K562 (cell line): ENCODE measurements at regions not wholly inside any gene's neighbourhood (a gene's known extent, or its start where the extent isn't known, plus 50 kb on each side); places are given as distances from the start of the nearest gene placed in this dataset.

Experiments
- ATAC-seq: fragments of 200-7000 bp; cut with Tn5 transposase; 3 replicates; pipeline ENCODE4 v1.9.1; 2020; ENCODE audit warnings: moderate library complexity
- BruUV-seq: library from RNA; stranded (reverse); fragments of 400-500 nt; replicated peaks from 2 replicates; lab custom pipeline; 2021; lab: Mats Ljungman, UMichigan
- CTCF ChIA-PET: fragments of 300-600 bp; formaldehyde crosslinking; extraction: SDS; loops from one replicate; lab custom pipeline; 2021; ENCODE audit warnings: low intra/inter-chr PET ratio; lab: Yijun Ruan, JAX
- POLR2A ChIA-PET: fragments of 300-600, 350-650 bp; sonication (Branson Sonifier 250); formaldehyde crosslinking; extraction: SDS; loops from one replicate; lab custom pipeline; 2021; ENCODE audit warnings: antibody characterized with exemption, inconsistent platforms; lab: Yijun Ruan, JAX
- DNase-seq, 4 experiments: peaks; one replicate each; pipeline versions ENCODE4 v3.0.0 to v3.0.0-alpha.2; 2011 to 2018; ENCODE audit warnings: low spot score in 3 of 4, mixed read lengths in 3 of 4; ENCODE audit errors: extremely low read depth in 1 of 4
- FAIRE-seq: peaks from 2 replicates; lab custom pipeline; 2011; peaks lifted over from hg19 to GRCh38; lab: Jason Lieb, UNC
- H2AFZ ChIP-seq: 2 replicates; pipeline ENCODE4 v1.6.0; 2011; ENCODE audit warnings: low read depth, low read length, control low read depth, inconsistent platforms
- H3K27ac ChIP-seq: fragments of 200-600 bp; 3 replicates; pipeline ENCODE4 v1.8.0; 2011; ENCODE audit warnings: low read depth, mild to moderate bottlenecking, control low read depth, inconsistent platforms, low read length, moderate library complexity, mixed read lengths; ENCODE audit errors: extremely low read depth
- H3K27me3 ChIP-seq, 2 experiments: fragments of 300-600 bp in 1 of 2; 2 replicates in 1 of 2; 3 replicates in 1 of 2; pipeline versions ENCODE4 v1.6.0 to v1.8.0; 2011; ENCODE audit warnings: inconsistent platforms in 2 of 2, low read length in 2 of 2, mild to moderate bottlenecking in 1 of 2, mixed read lengths in 1 of 2, moderate library complexity in 1 of 2; ENCODE audit not compliant: control insufficient read depth in 2 of 2, insufficient read depth in 2 of 2
- H3K36me3 ChIP-seq: fragments of 300-600 bp; 3 replicates; pipeline ENCODE4 v1.8.0; 2011; ENCODE audit warnings: mild to moderate bottlenecking, low read length, inconsistent platforms; ENCODE audit not compliant: control insufficient read depth, insufficient read depth
- H3K4me1 ChIP-seq, 2 experiments: fragments of 200-600 bp in 1 of 2; replicated peaks in 1 of 2; 2 replicates in 1 of 2; 3 replicates in 1 of 2; pipeline versions ENCODE4 v1.5.1 to v1.8.0; 2011; ENCODE audit warnings: inconsistent platforms in 2 of 2, low read length in 2 of 2, mild to moderate bottlenecking in 1 of 2, mixed read lengths in 1 of 2, moderate library complexity in 1 of 2; ENCODE audit not compliant: control insufficient read depth in 2 of 2, insufficient read depth in 2 of 2
- H3K4me2 ChIP-seq: 2 replicates; pipeline ENCODE4 v1.6.1; 2011; ENCODE audit warnings: low read length, control low read depth, inconsistent platforms, mixed read lengths; ENCODE audit not compliant: insufficient read depth
- H3K4me3 ChIP-seq: fragments of 200-600 bp; sonication (generic), shearing (Covaris generic); 2 replicates; pipeline ENCODE4 v1.5.1; 2016; ENCODE audit warnings: control low read depth, inconsistent platforms
- H3K79me2 ChIP-seq: fragments of 200-600 bp; 3 replicates; pipeline ENCODE4 v1.8.0; 2011; ENCODE audit warnings: low read length, inconsistent platforms; ENCODE audit not compliant: control insufficient read depth, insufficient read depth
- H3K9ac ChIP-seq, 2 experiments: 2 replicates each; pipeline versions ENCODE4 v1.6.0 to v1.6.1; 2011; ENCODE audit warnings: low read depth in 2 of 2, low read length in 2 of 2, control low read depth in 1 of 2, inconsistent platforms in 1 of 2, mild to moderate bottlenecking in 1 of 2, mixed read lengths in 1 of 2; ENCODE audit not compliant: insufficient read depth in 1 of 2
- H3K9me1 ChIP-seq: one replicate; pipeline ENCODE4 v1.6.0; 2011; ENCODE audit warnings: inconsistent platforms, mild to moderate bottlenecking, low read length, moderate library complexity; ENCODE audit not compliant: control insufficient read depth, insufficient read depth
- H3K9me3 ChIP-seq: replicated peaks from 2 replicates; pipeline ENCODE4 v1.5.1; 2011; ENCODE audit warnings: low read depth, low read length, inconsistent platforms; ENCODE audit not compliant: control insufficient read depth, insufficient read depth
- H4K20me1 ChIP-seq: replicated peaks from 2 replicates; pipeline ENCODE4 v1.6.1; 2011; ENCODE audit warnings: low read length, inconsistent platforms, mixed read lengths; ENCODE audit not compliant: control insufficient read depth, insufficient read depth
- HDAC1 ChIP-seq, 2 experiments: fragments of 450-650 bp; IDR thresholded peaks; 2 replicates each; pipeline ENCODE4 v1.6.1; 2016 to 2017; ENCODE audit warnings: inconsistent platforms in 1 of 2, mild to moderate bottlenecking in 1 of 2, moderate library complexity in 1 of 2
- LARP7 ChIP-seq: fragments of 450-650 bp; IDR thresholded peaks from 2 replicates; pipeline ENCODE4 v1.6.1; 2016
- NELFE ChIP-seq: IDR thresholded peaks from 2 replicates; pipeline ENCODE4 v1.6.1; 2011; ENCODE audit warnings: mild to moderate bottlenecking; ENCODE audit not compliant: insufficient read depth, insufficient read length
- NFATC3 ChIP-seq: fragments of 450-650 bp; IDR thresholded peaks from 2 replicates; pipeline ENCODE4 v1.6.1; 2017; ENCODE audit warnings: mild to moderate bottlenecking
- TOE1 ChIP-seq, 2 experiments: fragments of 450-650 bp in 1 of 2; sonication (generic) in 1 of 2; formaldehyde crosslinking in 1 of 2; IDR thresholded peaks; 2 replicates each; pipeline versions ENCODE4 v1.7.1 to v1.8.0; 2016 to 2022; ENCODE audit warnings: borderline replicate concordance in 2 of 2, mild to moderate bottlenecking in 2 of 2, antibody characterized with exemption in 1 of 2, inconsistent platforms in 1 of 2, low read depth in 1 of 2, missing genetic modification reagents in 1 of 2, moderate library complexity in 1 of 2
- U2AF1 ChIP-seq: fragments of 200-400 bp; formaldehyde crosslinking; optimal IDR thresholded peaks from 2 replicates; pipeline ENCODE3; 2017; ENCODE audit warnings: mild to moderate bottlenecking, low read depth, low read length, moderate library complexity
- U2AF2 ChIP-seq: fragments of 200-400 bp; formaldehyde crosslinking; optimal IDR thresholded peaks from 2 replicates; pipeline ENCODE3; 2017; ENCODE audit warnings: low read depth, mild to moderate bottlenecking, low read length
- ZNF165 ChIP-seq: fragments of 250-450 bp; sonication (Bioruptor Pico); IDR thresholded peaks from 2 replicates; pipeline ENCODE4 v1.4.0; 2020; ENCODE audit warnings: borderline replicate concordance
- ZNF445 ChIP-seq: fragments of 250-450 bp; sonication (Bioruptor Pico); IDR thresholded peaks from 2 replicates; pipeline ENCODE4 v1.4.0; 2020; ENCODE audit warnings: low read depth, mild to moderate bottlenecking, moderate library complexity
- WGBS: fragments of 100-300 bp; shearing (Covaris generic); methylation state at CpG from one replicate; pipeline ENCODE4 v1.1.6; 2016; ENCODE audit warnings: low coverage, mixed read lengths; ENCODE audit not compliant: insufficient coverage; ENCODE audit errors: missing lambda C conversion rate; 5-methylcytosine and 5-hydroxymethylcytosine counted together
- in situ Hi-C: fragments of 300-500 bp; cut with MboI; formaldehyde crosslinking; loops from 4 replicates; pipeline ENCODE4 v1.15.0; 2018; ENCODE audit warnings: inconsistent platforms, mixed read lengths
- intact Hi-C: fragments of 100-400 bp; cut with micrococcal nuclease; formaldehyde crosslinking; loops from 2 replicates; pipeline ENCODE4 v1.14.2; 2022
- TF ChIP-seq, protein P1 (sequence below): fragments of 250-450 bp; sonication (Bioruptor Pico); IDR thresholded peaks from 2 replicates; pipeline ENCODE4 v1.5.0; 2020; ENCODE audit warnings: mild to moderate bottlenecking
- TF ChIP-seq, protein P2 (sequence below): fragments of 450-650 bp; IDR thresholded peaks from 2 replicates; pipeline ENCODE4 v1.6.1; 2016; ENCODE audit warnings: antibody characterized with exemption

DNA sequence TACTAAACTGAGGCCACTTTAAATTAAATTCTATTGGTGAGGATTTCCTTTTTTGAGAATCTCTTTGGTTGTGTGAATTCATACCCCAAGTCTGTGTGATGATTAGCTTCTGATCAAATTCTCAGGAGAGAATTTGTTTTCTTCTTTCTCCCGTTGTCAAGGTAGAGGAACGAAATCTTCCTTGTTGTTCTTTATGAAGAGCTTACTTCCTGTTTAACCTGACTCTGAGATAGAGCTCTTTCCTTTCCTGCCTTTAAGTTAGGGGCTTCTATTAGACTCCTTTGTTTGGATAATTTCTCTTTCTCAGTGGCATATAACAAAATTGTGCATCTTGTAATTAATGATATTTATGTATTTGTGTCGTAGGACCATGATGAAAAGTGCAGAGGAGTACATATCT lies 572.1 kb downstream of the REEP3 start:
- in situ Hi-C loops = no loop called here
- Histone ChIP-seq H3K36me3 (no peaks in the 10 kb centered on the region), H3K4me1 (no peaks in the 10 kb centered on the region), H3K4me2 (no peak overlapping the region), H3K27ac (no peak overlapping the region), H3K4me3 (no peak overlapping the region), H3K27me3 (no peaks in the 10 kb centered on the region), H2AFZ (no peak overlapping the region), H3K9me3 (no peaks in the 10 kb centered on the region), H3K9ac (no peak overlapping the region), H3K9me1 (no peaks in the 10 kb centered on the region), H4K20me1 (no peaks in the 10 kb centered on the region), H3K79me2 (no peaks in the 10 kb centered on the region)
- no TSS peak for BruUV-seq
- ChIA-PET CTCF (no interaction called here), POLR2A (no interaction called here)
- 1% methylated on average over 3 of the region's 3 CpGs for WGBS
- intact Hi-C loops = no loop called here
- TF ChIP-seq, protein P1, sequence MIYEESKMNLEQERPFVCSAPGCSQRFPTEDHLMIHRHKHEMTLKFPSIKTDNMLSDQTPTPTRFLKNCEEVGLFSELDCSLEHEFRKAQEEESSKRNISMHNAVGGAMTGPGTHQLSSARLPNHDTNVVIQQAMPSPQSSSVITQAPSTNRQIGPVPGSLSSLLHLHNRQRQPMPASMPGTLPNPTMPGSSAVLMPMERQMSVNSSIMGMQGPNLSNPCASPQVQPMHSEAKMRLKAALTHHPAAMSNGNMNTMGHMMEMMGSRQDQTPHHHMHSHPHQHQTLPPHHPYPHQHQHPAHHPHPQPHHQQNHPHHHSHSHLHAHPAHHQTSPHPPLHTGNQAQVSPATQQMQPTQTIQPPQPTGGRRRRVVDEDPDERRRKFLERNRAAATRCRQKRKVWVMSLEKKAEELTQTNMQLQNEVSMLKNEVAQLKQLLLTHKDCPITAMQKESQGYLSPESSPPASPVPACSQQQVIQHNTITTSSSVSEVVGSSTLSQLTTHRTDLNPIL (CRISPR knock-in tag) = no peak
- TF ChIP-seq U2AF2 = no peak
- TF ChIP-seq NELFE = no peak
- no peak for TF ChIP-seq ZNF445 (CRISPR knock-in tag)
- TF ChIP-seq LARP7 = no peak
- no peak for TF ChIP-seq NFATC3
- TF ChIP-seq, protein P2, sequence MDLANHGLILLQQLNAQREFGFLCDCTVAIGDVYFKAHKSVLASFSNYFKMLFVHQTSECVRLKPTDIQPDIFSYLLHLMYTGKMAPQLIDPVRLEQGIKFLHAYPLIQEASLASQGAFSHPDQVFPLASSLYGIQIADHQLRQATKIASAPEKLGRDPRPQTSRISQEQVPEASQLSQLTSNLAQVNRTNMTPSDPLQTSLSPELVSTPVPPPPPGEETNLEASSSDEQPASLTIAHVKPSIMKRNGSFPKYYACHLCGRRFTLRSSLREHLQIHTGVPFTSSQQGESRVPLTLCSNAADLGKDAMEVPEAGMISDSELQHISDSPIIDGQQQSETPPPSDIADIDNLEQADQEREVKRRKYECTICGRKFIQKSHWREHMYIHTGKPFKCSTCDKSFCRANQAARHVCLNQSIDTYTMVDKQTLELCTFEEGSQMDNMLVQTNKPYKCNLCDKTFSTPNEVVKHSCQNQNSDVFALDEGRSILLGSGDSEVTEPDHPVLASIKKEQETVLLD = no peak
- no peak for TF ChIP-seq ZNF165 (CRISPR knock-in tag)
- no peak for TF ChIP-seq TOE1 (IDR thresholded peaks at IDR 0.05; ENCODE audit: borderline replicate concordance)
- TF ChIP-seq TOE1 (CRISPR knock-in tag; IDR thresholded peaks at IDR 0.05; ENCODE audit: borderline replicate concordance, low read depth) = no peak
- TF ChIP-seq U2AF1 = no peak
- no peak for TF ChIP-seq HDAC1 (IDR thresholded peaks at IDR 0.05)
- ATAC-seq (no peak), DNase-seq (no peak), FAIRE-seq (no peak)
